Left hindlimb (tissue), 1 donor: ENCODE measurements at regions not wholly inside any gene's neighbourhood (a gene's known extent, or its start where the extent isn't known, plus 50 kb on each side); places are given as distances from the start of the nearest gene placed in this dataset.
A peak's percentile ranks its signal among the peaks of the same experiment; 100 is the strongest.

Experiments used
- DNase-seq: peaks from one replicate; pipeline ENCODE4 v3.0.0-alpha.2; 2018

- DNase-seq = peak; percentile 64
These were observed 51.2 kb upstream of the CDH5 start for GRCh38 chr16:66315210-66315825.

GRCh38 chr16:66311306-66311705 lies 55.2 kb upstream of the CDH5 start:
- DNase-seq = no peak

GRCh38 chr16:66309215-66309807 lies 57.2 kb upstream of the CDH5 start:
- no peak for DNase-seq

GRCh38 chr16:66308096-66308495 lies 58.4 kb upstream of the CDH5 start:
- no peak for DNase-seq

GRCh38 chr16:66306366-66307150 lies 59.9 kb upstream of the CDH5 start:
- no peak for DNase-seq

GRCh38 chr16:66304961-66305360 lies 61.5 kb upstream of the CDH5 start:
- DNase-seq = no peak

GRCh38 chr16:66304151-66304550 lies 62.3 kb upstream of the CDH5 start:
- DNase-seq = no peak

- DNase-seq = no peak
These were observed 66.0 kb upstream of the CDH5 start for GRCh38 chr16:66300501-66300900.

GRCh38 chr16:66300037-66300436 lies 66.5 kb upstream of the CDH5 start:
- DNase-seq = no peak

GRCh38 chr16:66299349-66299748 lies 67.1 kb upstream of the CDH5 start:
- DNase-seq = no peak

GRCh38 chr16:66298571-66299120 lies 67.8 kb upstream of the CDH5 start:
- no peak for DNase-seq

- no peak for DNase-seq
These were observed 68.5 kb upstream of the CDH5 start for GRCh38 chr16:66298006-66298405.

- DNase-seq = no peak
These were observed 69.9 kb upstream of the CDH5 start for GRCh38 chr16:66296591-66296990.

- no peak for DNase-seq
These were observed 70.5 kb upstream of the CDH5 start for GRCh38 chr16:66295761-66296546.

- no peak for DNase-seq
These were observed 71.3 kb upstream of the CDH5 start for GRCh38 chr16:66295213-66295612.

GRCh38 chr16:66294507-66294906 lies 72.0 kb upstream of the CDH5 start:
- DNase-seq = no peak

GRCh38 chr16:66293932-66294331 lies 72.6 kb upstream of the CDH5 start:
- DNase-seq = no peak

- DNase-seq = no peak
These were observed 73.2 kb upstream of the CDH5 start for GRCh38 chr16:66293207-66293735.

- DNase-seq = no peak
These were observed 74.1 kb upstream of the CDH5 start for GRCh38 chr16:66292241-66292935.

GRCh38 chr16:66291833-66292232 lies 74.7 kb upstream of the CDH5 start:
- DNase-seq = no peak

- no peak for DNase-seq
These were observed 76.1 kb upstream of the CDH5 start for GRCh38 chr16:66290431-66290830.

GRCh38 chr16:66289986-66290385 lies 76.5 kb upstream of the CDH5 start:
- no peak for DNase-seq
